ENCODE measurements at regions not wholly inside any gene's neighbourhood (a gene's known extent, or its start where the extent isn't known, plus 50 kb on each side); places are given as distances from the start of the nearest gene placed in this dataset.

- Histone ChIP-seq H3K36me3 (ENCODE audit: control insufficient read depth in 4 of 4, insufficient read depth in 4 of 4, low read length in 4 of 4) (no peaks in the 10 kb centered on the region), H3K9me3 (ENCODE audit: control insufficient read depth in 4 of 4, insufficient read depth in 3 of 4, low read length in 3 of 4) (no peaks in the 10 kb centered on the region), H3K27ac (ENCODE audit: low read depth in 1 of 2, low read length in 1 of 2) (no peak overlapping the region), H3K27me3 (ENCODE audit: control insufficient read depth in 3 of 3, insufficient read depth in 3 of 3, low read length in 2 of 3) (no peaks in the 10 kb centered on the region), H3K9ac (ENCODE audit: insufficient read depth in 1 of 2, low read length in 2 of 2) (no peak overlapping the region), H3K4me3 (no peak overlapping the region), H3K4me1 (ENCODE audit: control insufficient read depth in 5 of 5, insufficient read depth in 5 of 5, low read length in 5 of 5) (peaks cover 0 to 18% (median 7%) of the 10 kb centered on the region in 5 donors)
- 37% methylated on average over 4 of the region's 4 CpGs for WGBS, 2 donors
- peak in 2 of 3 donors; percentile 55 to 87 for DNase-seq
- no peak for TF ChIP-seq CTCF (IDR thresholded peaks at IDR 0.05; ENCODE audit: control extremely low read depth, extremely low read depth)
- no peak for ATAC-seq (ENCODE audit: insufficient read depth, low FRiP score)
These were observed 99.5 kb upstream of the DUSP10 start for GRCh38 chr1:221841251-221841982.

GRCh38 chr1:221840511-221841243, 98.8 kb upstream of the DUSP10 start:
- Histone ChIP-seq H3K9me3 (ENCODE audit: control insufficient read depth in 4 of 4, insufficient read depth in 3 of 4, low read length in 3 of 4) (no peaks in the 10 kb centered on the region), H3K4me3 (no peak overlapping the region), H3K27ac (ENCODE audit: low read depth in 1 of 2, low read length in 1 of 2) (peak overlapping the region in 1 of 2 donors; percentile 26), H3K27me3 (ENCODE audit: control insufficient read depth in 3 of 3, insufficient read depth in 3 of 3, low read length in 2 of 3) (no peaks in the 10 kb centered on the region), H3K4me1 (ENCODE audit: control insufficient read depth in 5 of 5, insufficient read depth in 5 of 5, low read length in 5 of 5) (peaks cover 0 to 15% (median 5%) of the 10 kb centered on the region in 5 donors), H3K9ac (ENCODE audit: insufficient read depth in 1 of 2, low read length in 2 of 2) (no peak overlapping the region), H3K36me3 (ENCODE audit: control insufficient read depth in 4 of 4, insufficient read depth in 4 of 4, low read length in 4 of 4) (no peaks in the 10 kb centered on the region)
- TF ChIP-seq CTCF (IDR thresholded peaks at IDR 0.05; ENCODE audit: control extremely low read depth, extremely low read depth) = no peak
- no peak for ATAC-seq (ENCODE audit: insufficient read depth, low FRiP score)
- 77 to 81% methylated on average over 5 of the region's 5 CpGs for WGBS, 2 donors
- peak in 2 of 3 donors; percentile 47 to 83 for DNase-seq

DNA sequence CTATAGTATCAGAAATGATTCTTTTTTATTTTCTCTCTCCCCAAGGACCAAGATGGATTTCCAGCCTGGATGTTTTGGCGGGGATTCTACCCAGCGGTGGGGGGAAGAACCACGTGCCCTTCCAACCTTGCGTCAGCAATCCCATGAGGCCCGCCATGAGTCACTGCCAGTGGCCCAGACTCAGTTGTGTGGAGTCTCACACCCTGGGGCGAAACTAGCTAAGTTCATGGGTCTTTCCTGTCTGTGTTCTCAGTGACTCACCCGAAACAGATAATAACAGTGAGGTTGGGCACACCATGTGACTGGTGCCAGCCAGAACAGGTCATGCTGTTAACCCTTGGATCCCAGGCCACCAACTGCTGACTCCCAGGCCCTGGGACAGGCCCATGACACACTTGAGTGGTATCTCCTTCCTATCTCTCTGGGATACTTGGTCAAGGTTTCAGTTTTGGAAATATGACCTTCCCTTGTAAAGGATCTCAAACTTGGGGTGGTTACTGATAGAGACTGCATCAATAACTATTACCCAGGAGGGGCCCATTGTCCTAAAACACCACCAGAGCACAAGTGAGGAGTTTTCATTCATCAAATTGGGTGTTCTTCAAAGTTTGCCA, 98.0 kb upstream of the DUSP10 start:
- ATAC-seq (ENCODE audit: insufficient read depth, low FRiP score) = peak; percentile 55
- Histone ChIP-seq H3K27me3 (ENCODE audit: control insufficient read depth in 3 of 3, insufficient read depth in 3 of 3, low read length in 2 of 3) (no peaks in the 10 kb centered on the region), H3K27ac (ENCODE audit: low read depth in 1 of 2, low read length in 1 of 2) (peak overlapping the region in 1 of 2 donors; percentile 39), H3K4me3 (no peak overlapping the region), H3K4me1 (ENCODE audit: control insufficient read depth in 5 of 5, insufficient read depth in 5 of 5, low read length in 5 of 5) (peaks cover 0 to 13% (median 5%) of the 10 kb centered on the region in 5 donors), H3K9ac (ENCODE audit: insufficient read depth in 1 of 2, low read length in 2 of 2) (no peak overlapping the region), H3K9me3 (ENCODE audit: control insufficient read depth in 4 of 4, insufficient read depth in 3 of 4, low read length in 3 of 4) (no peaks in the 10 kb centered on the region), H3K36me3 (ENCODE audit: control insufficient read depth in 4 of 4, insufficient read depth in 4 of 4, low read length in 4 of 4) (no peaks in the 10 kb centered on the region)
- no peak for TF ChIP-seq CTCF (IDR thresholded peaks at IDR 0.05; ENCODE audit: control extremely low read depth, extremely low read depth)
- 64 to 82% methylated on average over 7 of the region's 7 CpGs for WGBS, 2 donors
- DNase-seq = no peak

All from lung (tissue), 11 donors.